ENCODE measurements at regions not wholly inside any gene's neighbourhood (a gene's known extent, or its start where the extent isn't known, plus 50 kb on each side); places are given as distances from the start of the nearest gene placed in this dataset.
"Not testable (repeated sequence)": the region's sequence is repeated elsewhere in the genome, so short reads cannot be mapped to it uniquely, and the experiment has no call there.

- not testable (repeated sequence) for H3K4me3 Mint-ChIP-seq; H3K36me3 Mint-ChIP-seq (ENCODE audit: low read depth); DNase-seq (ENCODE audit: low spot score); H3K27me3 Mint-ChIP-seq (ENCODE audit: insufficient read depth); H3K9me3 Mint-ChIP-seq; H3K4me1 Mint-ChIP-seq (ENCODE audit: low read depth); H3K27ac Mint-ChIP-seq
- intact Hi-C loops (cut with micrococcal nuclease), result loop anchor here (2.0 kb wide), 1 partner anchor 155 kb away; no protein-coding TSS in a partner anchor
Measured at GRCh38 chr2:131309833-131310232, 54.1 kb downstream of the RAB6D start.

GRCh38 chr2:131300153-131300552 lies 63.8 kb downstream of the RAB6D start:
- H3K4me3 Mint-ChIP-seq; H3K36me3 Mint-ChIP-seq (ENCODE audit: low read depth); DNase-seq (ENCODE audit: low spot score); H3K9me3 Mint-ChIP-seq; H3K27me3 Mint-ChIP-seq (ENCODE audit: insufficient read depth); H3K4me1 Mint-ChIP-seq (ENCODE audit: low read depth); intact Hi-C loops (cut with micrococcal nuclease); H3K27ac Mint-ChIP-seq: not testable (repeated sequence)

- H3K36me3 Mint-ChIP-seq (ENCODE audit: low read depth); H3K4me3 Mint-ChIP-seq; H3K27ac Mint-ChIP-seq; intact Hi-C loops (cut with micrococcal nuclease); H3K9me3 Mint-ChIP-seq; H3K4me1 Mint-ChIP-seq (ENCODE audit: low read depth); DNase-seq (ENCODE audit: low spot score); H3K27me3 Mint-ChIP-seq (ENCODE audit: insufficient read depth): not testable (repeated sequence)
Measured at GRCh38 chr2:131277857-131278256, 68.5 kb downstream of the POTEE start.

- DNase-seq (ENCODE audit: low spot score); H3K36me3 Mint-ChIP-seq (ENCODE audit: low read depth); H3K4me3 Mint-ChIP-seq; intact Hi-C loops (cut with micrococcal nuclease); H3K9me3 Mint-ChIP-seq; H3K27me3 Mint-ChIP-seq (ENCODE audit: insufficient read depth); H3K4me1 Mint-ChIP-seq (ENCODE audit: low read depth); H3K27ac Mint-ChIP-seq: not testable (repeated sequence)
Measured at GRCh38 chr2:131277289-131277688, 68.0 kb downstream of the POTEE start.

GRCh38 chr2:131272019-131272418 lies 62.7 kb downstream of the POTEE start:
- DNase-seq (ENCODE audit: low spot score); H3K4me3 Mint-ChIP-seq; H3K9me3 Mint-ChIP-seq; intact Hi-C loops (cut with micrococcal nuclease); H3K27ac Mint-ChIP-seq; H3K36me3 Mint-ChIP-seq (ENCODE audit: low read depth); H3K27me3 Mint-ChIP-seq (ENCODE audit: insufficient read depth); H3K4me1 Mint-ChIP-seq (ENCODE audit: low read depth): not testable (repeated sequence)

GRCh38 chr2:131264034-131264433 lies 54.7 kb downstream of the POTEE start:
- H3K9me3 Mint-ChIP-seq; DNase-seq (ENCODE audit: low spot score); H3K4me1 Mint-ChIP-seq (ENCODE audit: low read depth); H3K27ac Mint-ChIP-seq; H3K4me3 Mint-ChIP-seq; H3K36me3 Mint-ChIP-seq (ENCODE audit: low read depth); intact Hi-C loops (cut with micrococcal nuclease); H3K27me3 Mint-ChIP-seq (ENCODE audit: insufficient read depth): not testable (repeated sequence)
